ENCODE measurements at regions not wholly inside any gene's neighbourhood (a gene's known extent, or its start where the extent isn't known, plus 50 kb on each side); places are given as distances from the start of the nearest gene placed in this dataset.
"Not testable (repeated sequence)": the region's sequence is repeated elsewhere in the genome, so short reads cannot be mapped to it uniquely, and the experiment has no call there.

- no peak for DNase-seq
These were observed 299.7 kb upstream of the FBXO33 start for GRCh38 chr14:39731912-39732311.

GRCh38 chr14:39726563-39726962 lies 294.3 kb upstream of the FBXO33 start:
- DNase-seq, result no peak

- DNase-seq, result no peak
These were observed 290.5 kb upstream of the FBXO33 start for GRCh38 chr14:39722547-39723273.

- no peak for DNase-seq
These were observed 284.8 kb upstream of the FBXO33 start for GRCh38 chr14:39716987-39717570.

GRCh38 chr14:39712293-39712999 lies 280.2 kb upstream of the FBXO33 start:
- DNase-seq, result no peak

- no peak for DNase-seq
These were observed 272.4 kb upstream of the FBXO33 start for GRCh38 chr14:39704594-39704993.

- no peak for DNase-seq
These were observed 262.1 kb upstream of the FBXO33 start for GRCh38 chr14:39694341-39694740.

GRCh38 chr14:39683691-39684260 lies 251.5 kb upstream of the FBXO33 start:
- no peak for DNase-seq

- no peak for DNase-seq
These were observed 250.3 kb upstream of the FBXO33 start for GRCh38 chr14:39682582-39682981.

GRCh38 chr14:39681782-39682399 lies 249.7 kb upstream of the FBXO33 start:
- DNase-seq, result no peak

GRCh38 chr14:39680777-39681176 lies 248.5 kb upstream of the FBXO33 start:
- DNase-seq, result no peak

GRCh38 chr14:39673734-39674133 lies 241.5 kb upstream of the FBXO33 start:
- DNase-seq, result no peak

GRCh38 chr14:39673270-39673711 lies 241.1 kb upstream of the FBXO33 start:
- no peak for DNase-seq

GRCh38 chr14:39668449-39668848 lies 236.2 kb upstream of the FBXO33 start:
- DNase-seq, result no peak

GRCh38 chr14:39666386-39666785 lies 234.2 kb upstream of the FBXO33 start:
- no peak for DNase-seq

- no peak for DNase-seq
These were observed 232.8 kb upstream of the FBXO33 start for GRCh38 chr14:39665075-39665475.

GRCh38 chr14:39664646-39665045 lies 232.4 kb upstream of the FBXO33 start:
- DNase-seq, result no peak

- peak; percentile 15 for DNase-seq
These were observed 209.0 kb upstream of the FBXO33 start for GRCh38 chr14:39641224-39641623.

GRCh38 chr14:39639009-39639408 lies 206.8 kb upstream of the FBXO33 start:
- not testable (repeated sequence) for DNase-seq

GRCh38 chr14:39628087-39628486 lies 195.9 kb upstream of the FBXO33 start:
- peak; percentile 8 for DNase-seq

- no peak for DNase-seq
These were observed 194.7 kb upstream of the FBXO33 start for GRCh38 chr14:39626589-39627576.

- no peak for DNase-seq
These were observed 189.4 kb upstream of the FBXO33 start for GRCh38 chr14:39621678-39622077.
